ENCODE measurements at regions not wholly inside any gene's neighbourhood (a gene's known extent, or its start where the extent isn't known, plus 50 kb on each side); places are given as distances from the start of the nearest gene placed in this dataset.

- H3K36me3 ChIP-seq (ENCODE audit: insufficient read depth, low read length): no peaks in the 10 kb centered on the region
- no peaks in the 10 kb centered on the region for H3K27me3 ChIP-seq (ENCODE audit: insufficient read depth, low read length, poor library complexity, severe bottlenecking)
- no peak overlapping the region for H3K27ac ChIP-seq (ENCODE audit: low read depth, low read length)
- H3K9me3 ChIP-seq (ENCODE audit: low read length): no peaks in the 10 kb centered on the region
- POLR2A ChIA-PET: no interaction called here
- DNase-seq: no peak
- no peaks in the 10 kb centered on the region for H3K4me1 ChIP-seq (ENCODE audit: insufficient read depth, low read length)
- Mint-ChIP-seq H3K27ac (no peak overlapping the region), H3K4me3 (no peak overlapping the region), H3K36me3 (no peaks in the 10 kb centered on the region), H3K4me1 (no peaks in the 10 kb centered on the region), H3K9me3 (peaks cover 0 to 7% (median 5%) of the 10 kb centered on the region in 5 donors), H3K27me3 (no peaks in the 10 kb centered on the region)
- H3K4me3 ChIP-seq (ENCODE audit: low read length): no peak overlapping the region
- CTCF ChIA-PET: no interaction called here
Measured at GRCh38 chr3:99041747-99042146, 140.3 kb upstream of the DCBLD2 start.

GRCh38 chr3:99031778-99032177 lies 130.3 kb upstream of the DCBLD2 start:
- Histone ChIP-seq H3K4me3 (ENCODE audit: low read length) (no peak overlapping the region), H3K36me3 (ENCODE audit: insufficient read depth, low read length) (no peaks in the 10 kb centered on the region), H3K27me3 (ENCODE audit: insufficient read depth, low read length, poor library complexity, severe bottlenecking) (no peaks in the 10 kb centered on the region), H3K4me1 (ENCODE audit: insufficient read depth, low read length) (no peaks in the 10 kb centered on the region), H3K27ac (ENCODE audit: low read depth, low read length) (no peak overlapping the region), H3K9me3 (ENCODE audit: low read length) (no peaks in the 10 kb centered on the region)
- H3K27me3 Mint-ChIP-seq: peaks cover 0 to 1% of the 10 kb centered on the region in 2 donors
- no peak overlapping the region for H3K27ac Mint-ChIP-seq
- no peak overlapping the region for H3K4me3 Mint-ChIP-seq
- CTCF ChIA-PET: no interaction called here
- peaks cover 4 to 16% (median 11%) of the 10 kb centered on the region in 5 donors for H3K9me3 Mint-ChIP-seq
- H3K36me3 Mint-ChIP-seq: no peaks in the 10 kb centered on the region
- no peak for DNase-seq
- POLR2A ChIA-PET: no interaction called here
- no peaks in the 10 kb centered on the region for H3K4me1 Mint-ChIP-seq

- no peaks in the 10 kb centered on the region for H3K4me1 Mint-ChIP-seq
- POLR2A ChIA-PET: no interaction called here
- no peak overlapping the region for H3K4me3 Mint-ChIP-seq
- H3K27me3 Mint-ChIP-seq: peaks cover 0 to 2% of the 10 kb centered on the region in 2 donors
- H3K36me3 ChIP-seq (ENCODE audit: insufficient read depth, low read length): no peaks in the 10 kb centered on the region
- H3K9me3 Mint-ChIP-seq: peaks cover 4 to 18% (median 11%) of the 10 kb centered on the region in 5 donors
- no peak overlapping the region for H3K4me3 ChIP-seq (ENCODE audit: low read length)
- no peak for DNase-seq
- H3K4me1 ChIP-seq (ENCODE audit: insufficient read depth, low read length): no peaks in the 10 kb centered on the region
- CTCF ChIA-PET: no interaction called here
- no peak overlapping the region for H3K27ac Mint-ChIP-seq
- no peaks in the 10 kb centered on the region for H3K27me3 ChIP-seq (ENCODE audit: insufficient read depth, low read length, poor library complexity, severe bottlenecking)
- H3K9me3 ChIP-seq (ENCODE audit: low read length): no peaks in the 10 kb centered on the region
- H3K27ac ChIP-seq (ENCODE audit: low read depth, low read length): no peak overlapping the region
- H3K36me3 Mint-ChIP-seq: no peaks in the 10 kb centered on the region
Measured at GRCh38 chr3:99023590-99024192, 122.2 kb upstream of the DCBLD2 start.

- CTCF ChIA-PET: no interaction called here
Measured at GRCh38 chr3:99021466-99021865, 120.0 kb upstream of the DCBLD2 start.

GRCh38 chr3:99016452-99016851 lies 115.0 kb upstream of the DCBLD2 start:
- no peaks in the 10 kb centered on the region for H3K36me3 Mint-ChIP-seq
- CTCF ChIA-PET: no interaction called here
- H3K4me3 ChIP-seq (ENCODE audit: low read length): no peak overlapping the region
- POLR2A ChIA-PET: no interaction called here
- H3K4me1 ChIP-seq (ENCODE audit: insufficient read depth, low read length): no peaks in the 10 kb centered on the region
- no peaks in the 10 kb centered on the region for H3K9me3 ChIP-seq (ENCODE audit: low read length)
- no peak overlapping the region for H3K4me3 Mint-ChIP-seq
- no peak for DNase-seq
- H3K27ac Mint-ChIP-seq: no peak overlapping the region
- no peak overlapping the region for H3K27ac ChIP-seq (ENCODE audit: low read depth, low read length)
- H3K27me3 ChIP-seq (ENCODE audit: insufficient read depth, low read length, poor library complexity, severe bottlenecking): no peaks in the 10 kb centered on the region
- H3K27me3 Mint-ChIP-seq: peaks cover 0 to 2% of the 10 kb centered on the region in 2 donors
- no peaks in the 10 kb centered on the region for H3K36me3 ChIP-seq (ENCODE audit: insufficient read depth, low read length)
- no peaks in the 10 kb centered on the region for H3K9me3 Mint-ChIP-seq
- H3K4me1 Mint-ChIP-seq: no peaks in the 10 kb centered on the region

More at GRCh38 chr3:99021466-99021865, 120.0 kb upstream of the DCBLD2 start:
- H3K4me1 Mint-ChIP-seq: no peaks in the 10 kb centered on the region
- no peak overlapping the region for H3K4me3 Mint-ChIP-seq
- H3K36me3 Mint-ChIP-seq: no peaks in the 10 kb centered on the region
- peaks cover 0 to 4% of the 10 kb centered on the region in 2 donors for H3K27me3 Mint-ChIP-seq
- no peak overlapping the region for H3K27ac Mint-ChIP-seq
- no peaks in the 10 kb centered on the region for H3K36me3 ChIP-seq (ENCODE audit: insufficient read depth, low read length)
- no peak for DNase-seq
- H3K27ac ChIP-seq (ENCODE audit: low read depth, low read length): no peak overlapping the region
- POLR2A ChIA-PET: no interaction called here
- H3K9me3 Mint-ChIP-seq: peaks cover 0 to 5% (median under 1%) of the 10 kb centered on the region in 5 donors
- no peaks in the 10 kb centered on the region for H3K4me1 ChIP-seq (ENCODE audit: insufficient read depth, low read length)
- no peaks in the 10 kb centered on the region for H3K27me3 ChIP-seq (ENCODE audit: insufficient read depth, low read length, poor library complexity, severe bottlenecking)
- H3K9me3 ChIP-seq (ENCODE audit: low read length): no peaks in the 10 kb centered on the region
- H3K4me3 ChIP-seq (ENCODE audit: low read length): no peak overlapping the region

- CTCF ChIA-PET: no interaction called here
- H3K9me3 Mint-ChIP-seq: no peaks in the 10 kb centered on the region
Measured at GRCh38 chr3:99013777-99014315, 112.4 kb upstream of the DCBLD2 start.

GRCh38 chr3:99013077-99013476 lies 111.6 kb upstream of the DCBLD2 start:
- H3K4me1 Mint-ChIP-seq: no peaks in the 10 kb centered on the region
- no peak overlapping the region for H3K27ac Mint-ChIP-seq
- Histone ChIP-seq H3K27me3 (ENCODE audit: insufficient read depth, low read length, poor library complexity, severe bottlenecking) (no peaks in the 10 kb centered on the region), H3K27ac (ENCODE audit: low read depth, low read length) (no peak overlapping the region), H3K36me3 (ENCODE audit: insufficient read depth, low read length) (no peaks in the 10 kb centered on the region), H3K4me3 (ENCODE audit: low read length) (no peak overlapping the region), H3K4me1 (ENCODE audit: insufficient read depth, low read length) (no peaks in the 10 kb centered on the region), H3K9me3 (ENCODE audit: low read length) (no peaks in the 10 kb centered on the region)
- H3K4me3 Mint-ChIP-seq: no peak overlapping the region
- no peaks in the 10 kb centered on the region for H3K36me3 Mint-ChIP-seq
- DNase-seq: no peak
- CTCF ChIA-PET: no interaction called here
- POLR2A ChIA-PET: no interaction called here
- H3K9me3 Mint-ChIP-seq: no peaks in the 10 kb centered on the region
- peaks cover 0 to 2% of the 10 kb centered on the region in 2 donors for H3K27me3 Mint-ChIP-seq

More at GRCh38 chr3:99013777-99014315, 112.4 kb upstream of the DCBLD2 start:
- Histone ChIP-seq H3K4me3 (ENCODE audit: low read length) (no peak overlapping the region), H3K27ac (ENCODE audit: low read depth, low read length) (no peak overlapping the region), H3K4me1 (ENCODE audit: insufficient read depth, low read length) (no peaks in the 10 kb centered on the region), H3K27me3 (ENCODE audit: insufficient read depth, low read length, poor library complexity, severe bottlenecking) (no peaks in the 10 kb centered on the region), H3K36me3 (ENCODE audit: insufficient read depth, low read length) (no peaks in the 10 kb centered on the region), H3K9me3 (ENCODE audit: low read length) (no peaks in the 10 kb centered on the region)
- Mint-ChIP-seq H3K4me1 (no peaks in the 10 kb centered on the region), H3K36me3 (no peaks in the 10 kb centered on the region), H3K27me3 (peaks cover 0 to 2% of the 10 kb centered on the region in 2 donors), H3K27ac (no peak overlapping the region), H3K4me3 (no peak overlapping the region)
- POLR2A ChIA-PET: no interaction called here
- DNase-seq: no peak

- Histone ChIP-seq H3K4me1 (ENCODE audit: insufficient read depth, low read length) (no peaks in the 10 kb centered on the region), H3K27me3 (ENCODE audit: insufficient read depth, low read length, poor library complexity, severe bottlenecking) (no peaks in the 10 kb centered on the region), H3K4me3 (ENCODE audit: low read length) (no peak overlapping the region), H3K27ac (ENCODE audit: low read depth, low read length) (no peak overlapping the region), H3K9me3 (ENCODE audit: low read length) (no peaks in the 10 kb centered on the region), H3K36me3 (ENCODE audit: insufficient read depth, low read length) (no peaks in the 10 kb centered on the region)
- no peaks in the 10 kb centered on the region for H3K36me3 Mint-ChIP-seq
- DNase-seq: no peak
- H3K9me3 Mint-ChIP-seq: no peaks in the 10 kb centered on the region
- H3K4me3 Mint-ChIP-seq: no peak overlapping the region
- no peaks in the 10 kb centered on the region for H3K4me1 Mint-ChIP-seq
- CTCF ChIA-PET: no interaction called here
- no peak overlapping the region for H3K27ac Mint-ChIP-seq
- H3K27me3 Mint-ChIP-seq: no peaks in the 10 kb centered on the region
- POLR2A ChIA-PET: no interaction called here
Measured at GRCh38 chr3:99012051-99012450, 110.6 kb upstream of the DCBLD2 start.

Measured in CD8-positive, alpha-beta memory T cell (primary cell).